GM18907 (cell line): ENCODE measurements at regions not wholly inside any gene's neighbourhood (a gene's known extent, or its start where the extent isn't known, plus 50 kb on each side); places are given as distances from the start of the nearest gene placed in this dataset.

Source experiments
- ATAC-seq: cut with Tn5 transposase; IDR thresholded peaks from one replicate; pipeline ENCODE4 v1.9.1; 2021; ENCODE audit warnings: mild to moderate bottlenecking, moderate library complexity; ENCODE audit not compliant: unreplicated experiment

GRCh38 chr2:236940916-236941520, 144.7 kb upstream of the COPS8 start:
- no peak for ATAC-seq

GRCh38 chr2:236941551-236941950, 144.1 kb upstream of the COPS8 start:
- ATAC-seq, result no peak

GRCh38 chr2:236942554-236942953, 143.1 kb upstream of the COPS8 start:
- no peak for ATAC-seq

- ATAC-seq, result no peak
Observed at GRCh38 chr2:236943068-236943467, 142.6 kb upstream of the COPS8 start.

GRCh38 chr2:236943841-236944513, 141.7 kb upstream of the COPS8 start:
- ATAC-seq, result no peak

- ATAC-seq, result no peak
Observed at GRCh38 chr2:236944561-236944960, 141.1 kb upstream of the COPS8 start.

- ATAC-seq, result no peak
Observed at GRCh38 chr2:236945431-236946016, 140.2 kb upstream of the COPS8 start.

GRCh38 chr2:236946871-236947270, 138.8 kb upstream of the COPS8 start:
- no peak for ATAC-seq

- ATAC-seq, result no peak
Observed at GRCh38 chr2:236947294-236947693, 138.4 kb upstream of the COPS8 start.

GRCh38 chr2:236947896-236948295, 137.8 kb upstream of the COPS8 start:
- no peak for ATAC-seq

GRCh38 chr2:236949089-236949905, 136.4 kb upstream of the COPS8 start:
- ATAC-seq, result no peak

GRCh38 chr2:236951830-236952475, 133.7 kb upstream of the COPS8 start:
- no peak for ATAC-seq

GRCh38 chr2:236954641-236955040, 131.0 kb upstream of the COPS8 start:
- no peak for ATAC-seq

GRCh38 chr2:236955521-236956030, 130.1 kb upstream of the COPS8 start:
- ATAC-seq, result no peak

GRCh38 chr2:236956031-236956618, 129.6 kb upstream of the COPS8 start:
- ATAC-seq, result no peak

GRCh38 chr2:236956641-236957040, 129.0 kb upstream of the COPS8 start:
- ATAC-seq, result no peak

- ATAC-seq, result no peak
Observed at GRCh38 chr2:236959036-236959435, 126.7 kb upstream of the COPS8 start.

GRCh38 chr2:236959876-236960275, 125.8 kb upstream of the COPS8 start:
- no peak for ATAC-seq

GRCh38 chr2:236960531-236960930, 125.2 kb upstream of the COPS8 start:
- no peak for ATAC-seq

GRCh38 chr2:236962816-236963215, 122.9 kb upstream of the COPS8 start:
- ATAC-seq, result no peak
